PFSK-1 (cell line): ENCODE measurements at regions not wholly inside any gene's neighbourhood (a gene's known extent, or its start where the extent isn't known, plus 50 kb on each side); places are given as distances from the start of the nearest gene placed in this dataset.

Experiments used
- FOXP2 ChIP-seq: optimal IDR thresholded peaks from 2 replicates; pipeline ENCODE3; 2011; ENCODE audit warnings: borderline replicate concordance, control low read depth, inconsistent platforms; ENCODE audit not compliant: insufficient read depth; ENCODE audit errors: extremely low read length, extremely low read depth
- POLR2AphosphoS5 ChIP-seq: IDR thresholded peaks from 2 replicates; pipeline ENCODE4 v1.6.1; 2012; ENCODE audit warnings: low read depth, mild to moderate bottlenecking, control low read depth, low read length, moderate library complexity
- SIN3A ChIP-seq: IDR thresholded peaks from 2 replicates; pipeline ENCODE4 v1.6.1; 2012; ENCODE audit warnings: mild to moderate bottlenecking, low read length, moderate library complexity, borderline replicate concordance; ENCODE audit not compliant: insufficient read depth
- TAF1 ChIP-seq: IDR thresholded peaks from 2 replicates; pipeline ENCODE4 v1.6.1; 2012; ENCODE audit warnings: low read length, control low read depth, borderline replicate concordance; ENCODE audit not compliant: insufficient read depth
- TF ChIP-seq, protein P1 (sequence below), 2 experiments: IDR thresholded peaks; 2 replicates each; pipeline versions ENCODE4 v1.6.1 to v1.8.0; 2011 to 2012; ENCODE audit warnings: low read depth in 2 of 2, low read length in 2 of 2, control low read depth in 1 of 2, inconsistent platforms in 1 of 2, mild to moderate bottlenecking in 1 of 2, moderate library complexity in 1 of 2; ENCODE audit not compliant: insufficient read depth in 1 of 2

DNA sequence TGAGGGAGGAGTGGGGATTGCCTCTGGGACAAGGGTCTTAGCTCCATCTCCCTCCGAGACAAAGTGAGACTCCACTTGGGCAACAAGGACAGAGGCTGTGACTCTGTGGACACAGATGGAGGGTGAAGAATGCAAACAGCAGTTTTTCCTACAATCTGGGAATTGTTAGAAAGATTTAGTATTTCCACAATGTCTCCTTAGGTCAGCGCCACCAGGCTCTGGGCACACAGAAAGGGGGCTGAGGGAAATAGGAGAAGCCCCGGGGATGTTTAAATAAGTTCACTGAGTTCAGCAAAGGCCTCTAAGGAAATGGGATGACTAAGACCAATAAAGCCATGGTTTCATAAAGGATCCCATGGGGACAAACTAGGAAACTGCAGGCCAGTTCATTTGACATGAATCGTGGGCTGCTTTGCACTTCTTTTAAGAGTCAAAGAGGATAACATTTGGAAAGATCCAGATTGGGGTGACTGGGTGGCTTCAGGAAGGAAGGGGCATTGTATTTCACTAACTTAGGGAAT is 219.8 kb upstream of the GLI3 start:
- no peak for TF ChIP-seq FOXP2
- TF ChIP-seq, protein P1, sequence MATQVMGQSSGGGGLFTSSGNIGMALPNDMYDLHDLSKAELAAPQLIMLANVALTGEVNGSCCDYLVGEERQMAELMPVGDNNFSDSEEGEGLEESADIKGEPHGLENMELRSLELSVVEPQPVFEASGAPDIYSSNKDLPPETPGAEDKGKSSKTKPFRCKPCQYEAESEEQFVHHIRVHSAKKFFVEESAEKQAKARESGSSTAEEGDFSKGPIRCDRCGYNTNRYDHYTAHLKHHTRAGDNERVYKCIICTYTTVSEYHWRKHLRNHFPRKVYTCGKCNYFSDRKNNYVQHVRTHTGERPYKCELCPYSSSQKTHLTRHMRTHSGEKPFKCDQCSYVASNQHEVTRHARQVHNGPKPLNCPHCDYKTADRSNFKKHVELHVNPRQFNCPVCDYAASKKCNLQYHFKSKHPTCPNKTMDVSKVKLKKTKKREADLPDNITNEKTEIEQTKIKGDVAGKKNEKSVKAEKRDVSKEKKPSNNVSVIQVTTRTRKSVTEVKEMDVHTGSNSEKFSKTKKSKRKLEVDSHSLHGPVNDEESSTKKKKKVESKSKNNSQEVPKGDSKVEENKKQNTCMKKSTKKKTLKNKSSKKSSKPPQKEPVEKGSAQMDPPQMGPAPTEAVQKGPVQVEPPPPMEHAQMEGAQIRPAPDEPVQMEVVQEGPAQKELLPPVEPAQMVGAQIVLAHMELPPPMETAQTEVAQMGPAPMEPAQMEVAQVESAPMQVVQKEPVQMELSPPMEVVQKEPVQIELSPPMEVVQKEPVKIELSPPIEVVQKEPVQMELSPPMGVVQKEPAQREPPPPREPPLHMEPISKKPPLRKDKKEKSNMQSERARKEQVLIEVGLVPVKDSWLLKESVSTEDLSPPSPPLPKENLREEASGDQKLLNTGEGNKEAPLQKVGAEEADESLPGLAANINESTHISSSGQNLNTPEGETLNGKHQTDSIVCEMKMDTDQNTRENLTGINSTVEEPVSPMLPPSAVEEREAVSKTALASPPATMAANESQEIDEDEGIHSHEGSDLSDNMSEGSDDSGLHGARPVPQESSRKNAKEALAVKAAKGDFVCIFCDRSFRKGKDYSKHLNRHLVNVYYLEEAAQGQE (IDR thresholded peaks at IDR 0.05; ENCODE audit: insufficient read depth in 1 of 2, low read depth in 2 of 2, low read length in 2 of 2), result no peak
- no peak for TF ChIP-seq TAF1
- no peak for TF ChIP-seq POLR2AphosphoS5
- TF ChIP-seq SIN3A, result no peak

DNA sequence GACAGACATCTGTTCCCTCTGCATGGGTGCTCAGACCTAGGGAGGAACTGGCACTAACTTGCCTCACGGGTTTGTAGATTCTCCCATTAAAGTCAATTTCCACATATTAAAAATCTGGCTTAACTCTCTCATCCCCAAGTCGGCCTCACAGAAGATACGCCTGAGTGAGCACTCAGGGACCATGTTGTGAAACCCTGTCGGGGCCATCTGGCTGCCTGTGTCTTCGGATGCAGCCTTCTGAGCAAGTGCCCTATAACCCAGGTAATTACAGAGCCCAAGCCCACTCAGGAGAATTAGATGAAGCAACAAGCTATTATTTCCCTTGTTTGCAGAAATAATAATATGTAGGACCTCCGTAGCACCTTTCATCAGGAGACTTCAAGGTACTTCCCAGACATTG is 219.3 kb upstream of the GLI3 start:
- TF ChIP-seq FOXP2 (no peak), POLR2AphosphoS5 (no peak), TAF1 (no peak), SIN3A (no peak)
- TF ChIP-seq, protein P1 (IDR thresholded peaks at IDR 0.05; ENCODE audit: insufficient read depth in 1 of 2, low read depth in 2 of 2, low read length in 2 of 2), result no peak

DNA sequence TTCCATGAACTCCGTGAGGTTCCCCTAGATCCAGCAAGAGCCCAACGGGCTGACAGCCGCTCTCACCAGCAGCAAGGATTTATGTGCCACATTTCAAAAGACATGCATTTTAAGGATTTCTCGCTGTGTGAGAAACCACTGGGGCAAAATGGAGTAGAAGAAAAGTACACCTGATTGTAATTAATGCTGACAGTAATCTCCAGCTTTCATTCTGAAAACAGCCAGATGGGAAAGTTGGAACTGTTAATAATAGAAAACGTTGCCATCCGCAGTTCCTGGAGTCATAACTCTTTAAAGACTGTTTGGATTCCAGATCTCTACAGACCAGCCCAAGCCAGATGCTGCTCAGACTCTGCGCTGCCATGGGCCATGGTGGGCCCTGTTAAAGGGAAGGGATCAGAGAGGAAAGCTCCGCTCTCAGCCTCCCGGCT is 216.9 kb upstream of the GLI3 start:
- no peak for TF ChIP-seq SIN3A
- no peak for TF ChIP-seq FOXP2
- no peak for TF ChIP-seq POLR2AphosphoS5
- TF ChIP-seq, protein P1 (IDR thresholded peaks at IDR 0.05; ENCODE audit: insufficient read depth in 1 of 2, low read depth in 2 of 2, low read length in 2 of 2), result no peak
- no peak for TF ChIP-seq TAF1

DNA sequence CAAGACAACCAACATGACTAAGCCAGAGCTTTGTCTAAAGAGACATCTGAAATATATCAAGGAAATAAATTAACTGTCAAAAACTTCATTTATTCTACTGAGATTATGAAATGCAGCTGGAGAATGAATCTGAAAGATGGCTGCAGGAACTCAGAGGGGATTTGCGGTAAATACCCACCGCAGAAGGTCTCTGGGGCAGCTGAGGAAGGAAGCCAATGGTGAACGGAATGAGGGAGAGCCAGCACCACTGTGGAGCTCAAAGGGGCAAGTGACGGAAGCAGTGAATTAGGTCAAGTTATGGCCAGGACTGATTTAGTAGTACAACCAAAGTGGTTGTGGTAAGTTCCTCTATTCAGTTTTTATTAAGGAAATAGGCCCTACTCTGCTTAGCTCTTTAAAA is 215.3 kb upstream of the GLI3 start:
- no peak for TF ChIP-seq FOXP2
- no peak for TF ChIP-seq SIN3A
- no peak for TF ChIP-seq POLR2AphosphoS5
- TF ChIP-seq TAF1, result no peak
- TF ChIP-seq, protein P1 (IDR thresholded peaks at IDR 0.05; ENCODE audit: insufficient read depth in 1 of 2, low read depth in 2 of 2, low read length in 2 of 2), result no peak

DNA sequence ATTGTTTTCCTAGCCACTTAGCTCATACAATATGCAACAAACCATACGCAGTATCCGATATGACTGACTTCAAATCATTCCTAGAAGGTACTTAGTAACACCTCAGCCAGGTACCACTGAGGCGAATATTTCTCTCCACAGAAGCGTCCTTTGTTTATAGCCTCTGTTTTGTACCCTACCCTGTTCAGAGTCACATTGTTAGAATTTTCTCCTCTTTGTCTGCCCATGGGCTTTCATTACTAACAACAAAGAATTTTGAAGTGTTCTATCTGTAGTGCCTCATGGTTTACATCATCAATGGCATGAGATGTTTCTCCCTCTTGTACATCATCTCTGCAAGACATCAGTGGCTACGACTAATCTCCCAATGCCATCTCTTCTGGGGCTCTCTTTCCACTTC is 212.4 kb upstream of the GLI3 start:
- TF ChIP-seq TAF1 (no peak), POLR2AphosphoS5 (no peak), SIN3A (no peak), FOXP2 (no peak)
- TF ChIP-seq, protein P1 (IDR thresholded peaks at IDR 0.05; ENCODE audit: insufficient read depth in 1 of 2, low read depth in 2 of 2, low read length in 2 of 2), result no peak
